ENCODE measurements at regions not wholly inside any gene's neighbourhood (a gene's known extent, or its start where the extent isn't known, plus 50 kb on each side); places are given as distances from the start of the nearest gene placed in this dataset.

GRCh38 chr12:43665091-43665490 is 93.5 kb downstream of the PUS7L start:
- Mint-ChIP-seq H3K4me1 (no peaks in the 10 kb centered on the region), H3K4me3 (no peak overlapping the region), H3K27ac (no peak overlapping the region), H3K36me3 (no peaks in the 10 kb centered on the region), H3K9me3 (no peaks in the 10 kb centered on the region), H3K27me3 (ENCODE audit: low read depth) (no peaks in the 10 kb centered on the region)
- DNase-seq (ENCODE audit: low spot score), result no peak
- POLR2A ChIA-PET, result no interaction called here
- ATAC-seq, result no peak
- CTCF ChIA-PET, result no interaction called here
- TF ChIP-seq CTCF (IDR thresholded peaks at IDR 0.05) (no peak), ZNF425 (CRISPR knock-in tag; conservative IDR thresholded peaks at IDR 0.05) (no peak), STAT6 (CRISPR knock-in tag; conservative IDR thresholded peaks at IDR 0.05; ENCODE audit: low read depth) (no peak), MAX (CRISPR knock-in tag; IDR thresholded peaks at IDR 0.05) (no peak)

GRCh38 chr12:43662736-43663135 is 95.9 kb downstream of the PUS7L start:
- Mint-ChIP-seq H3K27me3 (ENCODE audit: low read depth) (no peaks in the 10 kb centered on the region), H3K9me3 (no peaks in the 10 kb centered on the region)
- ATAC-seq, result no peak
- no peak for TF ChIP-seq E2F4 (CRISPR knock-in tag; IDR thresholded peaks at IDR 0.05; ENCODE audit: borderline replicate concordance, low read depth)
- no peak for TF ChIP-seq OVOL2 (CRISPR knock-in tag; IDR thresholded peaks at IDR 0.05; ENCODE audit: borderline replicate concordance)
- no peak for TF ChIP-seq NR3C1 (CRISPR knock-in tag; conservative IDR thresholded peaks at IDR 0.05; ENCODE audit: low read depth)
- TF ChIP-seq MXD4 (CRISPR knock-in tag; IDR thresholded peaks at IDR 0.05; ENCODE audit: borderline replicate concordance), result no peak
- no peak for TF ChIP-seq HMGXB4 (CRISPR knock-in tag; IDR thresholded peaks at IDR 0.05)
- no peak for TF ChIP-seq PREB (CRISPR knock-in tag; IDR thresholded peaks at IDR 0.05; ENCODE audit: borderline replicate concordance)
- no peak for TF ChIP-seq ZNF396 (CRISPR knock-in tag; IDR thresholded peaks at IDR 0.05; ENCODE audit: borderline replicate concordance)
- no peak for TF ChIP-seq ZNF425 (CRISPR knock-in tag; conservative IDR thresholded peaks at IDR 0.05)
- no peak for TF ChIP-seq ERG (CRISPR knock-in tag; IDR thresholded peaks at IDR 0.05)
- TF ChIP-seq MAX (CRISPR knock-in tag; IDR thresholded peaks at IDR 0.05), result no peak
- no peak for TF ChIP-seq CTCF (IDR thresholded peaks at IDR 0.05)
- TF ChIP-seq JAZF1 (CRISPR knock-in tag; IDR thresholded peaks at IDR 0.05), result no peak

More at GRCh38 chr12:43662736-43663135, 95.9 kb downstream of the PUS7L start:
- DNase-seq (ENCODE audit: low spot score), result no peak
- Mint-ChIP-seq H3K36me3 (no peaks in the 10 kb centered on the region), H3K4me3 (no peak overlapping the region), H3K27ac (no peak overlapping the region), H3K4me1 (peaks cover 7% of the 10 kb centered on the region)
- CTCF ChIA-PET, result no interaction called here
- POLR2A ChIA-PET, result no interaction called here
